Keratinocyte (primary cell): ENCODE measurements at regions not wholly inside any gene's neighbourhood (a gene's known extent, or its start where the extent isn't known, plus 50 kb on each side); places are given as distances from the start of the nearest gene placed in this dataset.

Experiments
- EZH2 ChIP-seq: IDR thresholded peaks from one replicate; pipeline ENCODE4 v1.6.1; 2012; ENCODE audit warnings: inconsistent platforms, mild to moderate bottlenecking, low read length, moderate library complexity
- TF ChIP-seq, protein P1 (sequence below), 3 experiments: IDR thresholded peaks in 1 of 3; conservative IDR thresholded peaks in 1 of 3; optimal IDR thresholded peaks in 1 of 3; 2 replicates in 2 of 3; 3 replicates in 1 of 3; pipeline versions ENCODE3 to v1.5.1; 2011; ENCODE audit warnings: low read length in 3 of 3, mild to moderate bottlenecking in 3 of 3, moderate library complexity in 2 of 3, control low read depth in 1 of 3, inconsistent platforms in 1 of 3; ENCODE audit not compliant: insufficient read depth in 2 of 3; ENCODE audit errors: extremely low read depth in 1 of 3

DNA sequence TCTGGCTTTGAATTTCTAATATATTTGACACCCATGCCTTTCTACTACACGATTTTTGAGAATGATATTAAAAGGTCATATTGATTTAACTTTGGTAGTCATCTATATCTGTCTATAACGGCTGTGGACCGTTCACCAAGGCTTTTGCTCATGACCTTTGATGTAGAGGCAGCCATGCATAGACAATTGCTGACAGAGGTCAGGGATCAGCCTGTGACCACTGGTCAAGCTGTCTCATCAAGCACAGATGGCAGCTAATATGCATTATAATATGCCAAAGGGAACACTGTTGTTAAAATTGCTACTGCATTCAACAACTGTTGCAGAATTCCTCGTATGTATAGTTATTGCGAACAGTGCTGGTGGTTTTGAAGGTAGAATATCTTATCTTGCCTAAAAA lies 323.9 kb upstream of the DSEL start:
- TF ChIP-seq EZH2: no peak
- TF ChIP-seq, protein P1, sequence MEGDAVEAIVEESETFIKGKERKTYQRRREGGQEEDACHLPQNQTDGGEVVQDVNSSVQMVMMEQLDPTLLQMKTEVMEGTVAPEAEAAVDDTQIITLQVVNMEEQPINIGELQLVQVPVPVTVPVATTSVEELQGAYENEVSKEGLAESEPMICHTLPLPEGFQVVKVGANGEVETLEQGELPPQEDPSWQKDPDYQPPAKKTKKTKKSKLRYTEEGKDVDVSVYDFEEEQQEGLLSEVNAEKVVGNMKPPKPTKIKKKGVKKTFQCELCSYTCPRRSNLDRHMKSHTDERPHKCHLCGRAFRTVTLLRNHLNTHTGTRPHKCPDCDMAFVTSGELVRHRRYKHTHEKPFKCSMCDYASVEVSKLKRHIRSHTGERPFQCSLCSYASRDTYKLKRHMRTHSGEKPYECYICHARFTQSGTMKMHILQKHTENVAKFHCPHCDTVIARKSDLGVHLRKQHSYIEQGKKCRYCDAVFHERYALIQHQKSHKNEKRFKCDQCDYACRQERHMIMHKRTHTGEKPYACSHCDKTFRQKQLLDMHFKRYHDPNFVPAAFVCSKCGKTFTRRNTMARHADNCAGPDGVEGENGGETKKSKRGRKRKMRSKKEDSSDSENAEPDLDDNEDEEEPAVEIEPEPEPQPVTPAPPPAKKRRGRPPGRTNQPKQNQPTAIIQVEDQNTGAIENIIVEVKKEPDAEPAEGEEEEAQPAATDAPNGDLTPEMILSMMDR (optimal IDR thresholded peaks at IDR 0.05 in 1 of 3, IDR thresholded peaks at IDR 0.05 in 1 of 3, conservative IDR thresholded peaks at IDR 0.05 in 1 of 3; ENCODE audit: extremely low read depth in 1 of 3, insufficient read depth in 2 of 3, low read length in 3 of 3): no peak
